HG02981 (cell line): ENCODE measurements at regions not wholly inside any gene's neighbourhood (a gene's known extent, or its start where the extent isn't known, plus 50 kb on each side); places are given as distances from the start of the nearest gene placed in this dataset.
"Not testable (repeated sequence)": the region's sequence is repeated elsewhere in the genome, so short reads cannot be mapped to it uniquely, and the experiment has no call there.

Experiments used
- ATAC-seq: cut with Tn5 transposase; IDR thresholded peaks from one replicate; pipeline ENCODE4 v1.9.1; 2021; ENCODE audit warnings: mild to moderate bottlenecking, moderate library complexity; ENCODE audit not compliant: unreplicated experiment

DNA sequence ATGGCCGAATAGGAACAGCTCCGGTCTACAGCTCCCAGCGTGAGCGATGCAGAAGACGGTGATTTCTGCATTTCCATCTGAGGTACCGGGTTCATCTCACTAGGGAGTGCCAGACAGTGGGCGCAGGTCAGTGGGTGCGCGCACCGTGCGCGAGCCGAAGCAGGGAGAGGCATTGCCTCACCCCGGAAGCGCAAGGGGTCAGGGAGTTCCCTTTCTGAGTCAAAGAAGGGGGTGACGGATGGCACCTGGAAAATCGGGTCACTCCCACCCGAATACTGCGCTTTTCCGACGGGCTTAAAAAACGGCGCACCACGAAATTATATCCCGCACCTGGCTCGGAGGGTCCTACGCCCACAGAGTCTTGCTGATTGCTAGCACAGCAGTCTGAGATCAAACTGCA lies 572.8 kb upstream of the AGA start:
- ATAC-seq, result not testable (repeated sequence)

DNA sequence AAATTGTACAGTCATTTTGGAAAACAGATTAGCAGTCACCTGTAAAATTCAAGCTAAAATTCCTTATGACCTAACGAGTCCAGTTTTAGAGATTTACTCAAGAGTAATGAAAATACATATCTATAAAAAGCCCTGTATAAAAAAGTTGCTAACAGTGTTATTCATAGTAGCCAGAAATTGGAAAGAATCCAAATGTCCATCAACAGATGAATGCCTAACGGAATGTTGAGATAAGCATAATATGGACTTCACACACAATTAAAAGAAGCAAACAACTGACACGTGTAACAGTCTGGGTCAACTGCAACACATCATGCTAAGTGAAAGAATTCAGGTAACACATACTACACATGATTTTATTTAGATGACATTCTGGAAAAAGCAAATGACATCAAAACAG lies 584.8 kb upstream of the AGA start:
- no peak for ATAC-seq

DNA sequence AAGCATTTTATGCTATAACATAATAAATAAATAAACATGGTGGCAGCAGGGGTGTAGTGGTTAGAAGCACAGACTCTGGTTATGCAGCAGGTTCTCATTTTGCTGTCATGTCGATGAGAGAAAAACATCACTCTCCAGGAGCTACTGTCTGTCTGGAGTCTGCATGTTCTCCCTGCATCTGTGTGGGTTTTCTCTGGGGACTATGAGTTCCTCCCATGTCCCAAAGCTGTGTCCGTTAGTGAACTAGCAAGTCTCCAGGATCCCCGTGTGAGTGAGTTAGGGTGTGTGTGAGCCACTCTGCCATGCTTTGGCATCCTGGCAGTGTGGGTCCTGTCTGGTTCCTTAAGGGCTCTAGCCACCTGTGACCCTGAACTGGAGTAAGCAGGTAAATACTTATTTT lies 585.6 kb upstream of the AGA start:
- no peak for ATAC-seq

DNA sequence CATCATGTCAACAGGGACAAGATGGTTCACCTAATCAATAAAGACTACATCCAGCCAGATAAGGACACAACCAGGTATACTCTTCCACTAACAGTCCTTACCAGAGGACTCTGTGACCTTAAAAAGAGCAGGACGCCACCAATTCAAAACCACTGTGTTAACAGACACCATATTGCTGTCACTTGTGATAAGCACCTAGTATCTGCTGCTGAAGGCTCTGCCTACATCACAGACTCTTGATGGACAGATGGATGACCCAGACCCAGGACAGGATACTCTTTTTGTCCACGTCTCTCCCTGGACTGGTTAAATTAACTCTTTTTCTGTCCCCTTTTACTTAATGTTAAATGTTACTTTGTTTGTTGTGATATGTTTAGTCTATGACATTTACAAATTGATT lies 586.2 kb upstream of the AGA start:
- ATAC-seq, result no peak

- ATAC-seq, result no peak
Observed at GRCh38 chr4:178037459-178038214, 595.4 kb upstream of the AGA start.

DNA sequence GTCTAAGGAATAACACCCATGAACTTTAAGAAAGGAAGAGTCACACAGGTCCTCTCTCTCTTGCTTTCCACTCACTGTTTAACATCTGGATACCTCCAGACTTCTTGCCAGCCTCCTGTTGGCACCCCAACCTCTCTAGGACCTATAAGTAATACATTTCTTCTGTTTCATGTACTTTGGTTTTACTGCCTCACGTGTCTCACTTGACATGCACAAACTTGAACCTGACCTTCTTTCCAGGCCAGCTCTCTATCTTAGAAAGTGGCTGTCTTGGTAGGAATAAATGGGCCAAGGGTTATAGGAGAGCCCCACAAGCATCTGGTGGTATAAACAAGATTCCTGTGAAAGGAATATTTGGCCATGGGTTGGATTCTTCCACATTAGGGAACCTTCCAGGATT lies 614.8 kb upstream of the AGA start:
- ATAC-seq, result no peak

DNA sequence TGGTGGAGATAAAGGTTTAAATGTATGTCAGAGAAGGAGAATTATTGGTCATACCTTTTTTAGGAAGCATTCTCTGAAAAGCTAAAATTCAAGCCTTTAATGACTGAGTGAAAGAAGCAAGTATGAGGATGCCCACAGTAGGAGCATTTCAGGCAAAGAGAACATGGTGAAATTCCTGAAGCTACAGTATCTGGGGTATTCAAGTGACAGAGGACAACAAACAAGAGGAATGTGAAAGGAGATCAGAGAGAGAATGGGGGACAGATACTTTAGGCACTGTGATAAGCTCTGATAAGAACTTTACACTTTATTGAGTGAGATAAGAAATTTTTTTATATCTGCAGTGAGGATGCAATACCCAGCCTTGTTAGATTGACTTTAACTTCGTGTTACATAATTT lies 621.3 kb upstream of the AGA start:
- ATAC-seq, result no peak

DNA sequence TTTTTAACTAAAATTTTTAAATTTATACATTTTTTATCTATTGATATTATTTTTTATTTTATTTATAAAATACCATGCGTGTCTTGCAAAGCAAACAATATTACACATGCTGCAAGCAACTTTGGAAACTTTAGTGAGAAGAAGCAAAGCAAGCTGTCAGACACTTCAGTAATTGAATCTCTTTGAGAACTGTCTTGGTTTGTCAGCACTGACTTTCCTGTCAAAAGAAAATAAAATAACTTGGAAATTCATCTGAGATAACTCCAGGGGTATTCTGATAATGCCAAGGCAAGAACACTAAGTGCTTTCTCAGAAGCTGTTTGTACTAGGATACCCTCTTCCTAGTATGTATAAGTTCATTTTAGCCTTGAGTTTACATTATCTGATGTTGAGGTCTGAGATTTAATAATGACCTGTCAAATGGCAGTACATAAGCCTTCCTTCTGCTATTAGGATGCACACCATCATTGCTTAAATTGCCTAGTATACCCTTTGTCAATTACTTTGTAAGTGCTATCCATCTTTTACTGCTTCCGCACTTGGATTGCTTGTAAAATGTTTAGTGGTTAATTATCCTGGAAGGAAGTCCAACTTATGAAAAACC lies 624.2 kb upstream of the AGA start:
- no peak for ATAC-seq

DNA sequence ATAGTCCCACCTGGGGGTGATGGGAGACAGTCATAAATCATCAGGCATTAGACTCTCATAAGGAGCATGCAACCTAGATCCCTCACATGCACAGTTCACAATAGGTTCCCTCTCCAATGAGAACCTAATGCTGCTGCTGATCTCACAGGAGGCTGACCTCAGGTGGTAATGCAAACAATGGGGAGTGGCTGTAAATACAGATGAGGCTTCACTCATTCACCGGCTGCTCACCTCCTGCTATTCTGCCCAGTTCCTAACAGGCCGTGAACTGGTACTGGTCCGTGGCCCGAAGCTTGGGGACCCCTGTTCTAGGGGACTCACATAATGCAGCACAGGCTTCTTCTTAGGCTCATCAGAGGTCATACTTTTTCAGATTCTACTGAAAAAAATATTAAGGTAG lies 625.9 kb upstream of the AGA start:
- ATAC-seq, result no peak

- ATAC-seq, result no peak
Observed at GRCh38 chr4:178070163-178070562, 627.9 kb upstream of the AGA start.

DNA sequence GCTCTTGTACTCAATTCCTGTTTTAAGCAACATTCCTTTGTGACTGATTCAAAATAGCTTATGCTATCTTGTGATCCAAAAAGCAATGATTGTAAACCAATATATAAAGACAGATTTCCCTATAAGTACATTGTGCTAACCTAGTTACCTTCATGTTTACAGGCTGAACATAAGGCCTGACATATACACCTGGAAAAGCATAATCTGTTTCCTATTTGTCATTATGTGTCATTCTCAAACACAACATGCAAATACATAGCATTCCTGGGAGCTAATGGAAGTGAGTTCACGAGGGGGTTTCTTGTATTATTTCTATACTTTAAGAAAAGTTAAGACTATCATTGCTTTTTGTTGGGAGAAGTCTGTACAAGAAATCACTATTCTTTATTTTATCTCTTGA lies 638.1 kb upstream of the AGA start:
- ATAC-seq, result no peak

DNA sequence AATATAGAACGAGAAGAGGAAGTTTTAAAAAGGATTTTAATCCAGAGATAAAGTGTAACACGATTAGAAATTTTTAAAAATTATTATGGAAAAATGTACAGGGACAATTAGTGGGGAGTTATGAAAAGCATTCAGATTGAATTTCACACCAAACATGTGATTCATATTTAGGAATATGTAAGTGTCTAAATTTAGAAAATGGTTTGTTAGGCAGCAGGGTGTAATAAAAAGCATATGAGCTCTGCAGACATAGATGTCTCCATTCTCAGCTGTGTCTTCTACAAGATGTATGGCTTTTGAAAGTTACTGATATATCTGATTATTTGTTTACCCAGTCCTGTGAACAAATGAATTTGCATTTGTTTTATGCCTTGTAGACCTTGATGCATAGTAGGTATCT lies 638.9 kb upstream of the AGA start:
- no peak for ATAC-seq

GRCh38 chr4:178081896-178082295 lies 639.7 kb upstream of the AGA start:
- no peak for ATAC-seq

DNA sequence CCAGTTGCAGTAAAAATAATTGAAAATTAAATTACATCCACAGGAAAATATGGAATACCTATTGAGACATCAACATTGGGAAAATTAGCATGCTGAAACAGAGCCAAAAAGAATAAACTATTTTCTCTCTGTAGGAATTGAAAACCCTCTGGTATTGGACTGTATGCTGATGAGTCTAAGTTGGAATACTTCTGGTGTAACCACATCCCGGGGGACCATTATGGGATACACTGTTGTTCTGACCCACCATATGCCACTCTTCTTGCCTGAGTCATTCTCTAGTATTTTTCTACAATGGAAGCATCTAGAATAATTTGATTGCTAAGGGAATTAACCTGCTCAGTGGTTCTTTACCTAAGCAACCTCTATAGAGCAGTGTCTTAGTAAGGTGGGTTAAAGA lies 640.7 kb upstream of the AGA start:
- ATAC-seq, result no peak

DNA sequence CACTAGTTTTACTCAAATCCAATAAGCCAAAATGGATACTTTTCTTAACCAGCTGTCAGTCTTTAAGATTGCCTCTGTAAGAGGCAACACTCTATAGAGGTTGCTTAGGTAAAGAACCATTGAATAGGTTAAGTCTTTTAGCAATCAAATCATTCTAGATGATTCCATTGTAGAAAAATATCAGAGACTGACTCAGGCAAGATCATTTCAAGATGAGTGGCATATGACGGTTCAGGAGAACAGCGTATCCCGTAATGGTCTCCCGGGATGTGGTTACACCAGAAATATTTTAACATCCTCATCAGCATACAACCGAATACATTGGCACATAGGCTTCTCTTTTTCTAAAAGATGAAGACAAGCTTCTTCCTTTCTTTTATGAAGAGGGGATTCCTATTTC lies 641.7 kb upstream of the AGA start:
- no peak for ATAC-seq

- ATAC-seq, result no peak
Observed at GRCh38 chr4:178086320-178086719, 644.1 kb upstream of the AGA start.

DNA sequence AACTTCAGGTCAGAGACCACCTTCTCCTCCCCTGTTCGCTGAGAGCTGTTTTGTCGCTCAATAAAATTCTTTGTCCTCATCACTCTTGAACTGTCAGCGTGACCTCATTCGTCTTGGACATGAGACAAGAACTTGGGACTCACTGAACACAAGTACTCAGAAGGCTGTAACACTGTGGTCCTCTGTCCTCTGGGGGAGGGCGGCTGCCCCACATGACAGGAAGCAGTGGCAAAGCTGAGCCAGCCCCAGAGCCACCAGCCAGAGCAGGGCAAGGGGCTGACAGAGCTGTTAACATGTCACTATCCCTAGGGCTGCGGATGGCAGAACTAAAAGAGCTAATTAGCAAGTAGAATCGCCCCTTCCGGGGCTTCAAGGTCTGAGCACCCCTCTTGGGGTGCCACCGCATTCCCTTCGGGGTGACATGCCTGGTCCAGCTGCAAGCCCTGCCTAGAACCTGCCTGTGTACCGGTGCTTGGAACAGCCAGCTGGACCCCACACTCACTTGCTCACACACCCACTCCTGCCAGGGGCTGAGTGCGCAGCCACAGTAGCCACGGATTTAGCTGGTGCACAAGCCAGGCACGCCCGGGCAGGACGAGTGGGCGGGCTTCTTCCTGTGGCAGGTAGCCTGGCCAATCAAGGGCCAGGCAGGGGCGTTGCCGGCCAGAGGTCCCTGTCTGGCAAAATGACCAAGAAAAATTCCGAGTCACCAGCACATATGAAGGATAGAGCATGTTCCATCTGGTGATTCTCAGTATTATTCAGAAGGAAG lies 648.6 kb upstream of the AGA start:
- ATAC-seq, result no peak

- ATAC-seq, result no peak
Observed at GRCh38 chr4:178102139-178102538, 659.9 kb upstream of the AGA start.

DNA sequence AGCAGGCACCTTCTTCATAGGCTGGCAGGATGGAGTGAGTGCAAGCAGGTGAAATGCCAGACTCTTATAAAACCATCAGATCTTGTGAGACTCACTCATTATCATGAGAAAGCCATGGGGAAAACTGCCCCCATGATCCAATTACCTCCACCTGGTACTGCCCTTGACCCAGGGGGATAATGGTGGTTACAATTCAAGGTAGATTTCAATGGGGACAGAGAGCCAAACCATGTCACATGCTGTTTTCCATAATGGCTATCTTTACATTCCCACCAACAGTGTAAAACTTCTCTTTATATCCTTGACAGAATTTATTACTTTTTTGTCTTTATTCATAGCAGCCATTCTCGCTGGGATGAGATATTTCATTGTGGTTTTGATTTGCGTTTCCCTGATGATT lies 663.0 kb upstream of the AGA start:
- no peak for ATAC-seq

- ATAC-seq, result no peak
Observed at GRCh38 chr4:178136736-178137345, 694.6 kb upstream of the AGA start.

GRCh38 chr4:178137732-178138471 lies 695.7 kb upstream of the AGA start:
- ATAC-seq, result no peak
